Endothelial cell of hepatic sinusoid (primary cell): ENCODE measurements at regions not wholly inside any gene's neighbourhood (a gene's known extent, or its start where the extent isn't known, plus 50 kb on each side); places are given as distances from the start of the nearest gene placed in this dataset.

Experiments used
- in situ Hi-C: cut with HindIII; loops from 2 replicates; pipeline ENCODE4 v1.10.0; 2017; ENCODE audit warnings: low sequenced_read_pairs

DNA sequence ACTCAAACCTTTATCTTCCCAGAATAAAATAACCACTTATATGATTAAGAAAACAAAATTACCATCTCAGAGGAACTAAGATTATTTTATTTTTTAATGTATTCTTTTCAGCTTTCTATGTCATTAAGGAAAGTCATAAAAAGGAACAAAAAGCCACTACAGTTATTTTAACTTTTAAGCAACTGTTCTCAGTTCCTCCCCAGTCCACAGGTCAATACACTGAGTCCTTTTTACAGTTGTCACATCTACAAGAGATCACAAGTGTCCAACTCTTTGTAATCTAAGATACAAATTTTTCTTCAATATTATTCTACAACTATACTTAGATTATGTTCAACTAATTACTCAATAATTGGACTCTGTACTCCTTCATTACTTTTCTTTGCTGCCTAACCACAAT, 782.8 kb upstream of the ACO1 start:
- in situ Hi-C loops = no loop called here

DNA sequence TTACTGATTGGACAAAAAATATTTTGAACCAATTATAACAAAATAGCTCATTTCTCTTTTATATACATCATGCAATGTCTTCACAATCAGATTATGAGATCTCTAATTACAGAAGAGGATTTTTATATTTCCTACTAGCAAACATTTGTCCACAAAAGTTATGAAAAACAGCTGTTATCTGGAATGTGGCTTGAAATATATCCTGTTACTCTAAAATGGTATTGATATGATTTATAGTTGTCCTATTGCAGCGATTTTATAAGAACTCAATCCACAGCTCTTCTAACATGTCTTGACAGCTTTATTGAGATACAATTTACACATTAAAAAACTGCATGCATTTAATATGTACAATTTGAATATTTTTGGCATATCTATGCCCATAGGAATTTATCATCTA, 779.9 kb upstream of the ACO1 start:
- in situ Hi-C loops = no loop called here

- in situ Hi-C loops = no loop called here
These were observed 779.3 kb upstream of the ACO1 start for GRCh38 chr9:31605164-31605563.

DNA sequence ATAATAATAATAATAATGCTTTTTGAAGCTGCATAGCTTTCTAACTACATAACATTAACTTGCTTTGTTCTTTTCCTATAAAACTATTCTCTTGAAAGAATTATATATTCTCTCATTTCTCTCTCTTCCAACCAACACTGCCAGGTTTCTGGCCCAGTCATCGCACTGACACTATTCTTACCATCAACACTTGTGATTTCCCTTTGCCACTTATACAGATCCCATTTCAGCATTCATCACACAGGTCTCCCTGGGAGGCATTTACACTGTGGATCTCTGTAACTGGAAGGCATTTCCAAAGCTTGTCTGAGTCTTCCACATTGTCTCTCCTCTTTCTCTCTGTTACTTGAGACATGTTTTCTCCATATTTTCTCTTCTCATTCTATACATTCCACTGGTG, 777.8 kb upstream of the ACO1 start:
- in situ Hi-C loops = no loop called here

DNA sequence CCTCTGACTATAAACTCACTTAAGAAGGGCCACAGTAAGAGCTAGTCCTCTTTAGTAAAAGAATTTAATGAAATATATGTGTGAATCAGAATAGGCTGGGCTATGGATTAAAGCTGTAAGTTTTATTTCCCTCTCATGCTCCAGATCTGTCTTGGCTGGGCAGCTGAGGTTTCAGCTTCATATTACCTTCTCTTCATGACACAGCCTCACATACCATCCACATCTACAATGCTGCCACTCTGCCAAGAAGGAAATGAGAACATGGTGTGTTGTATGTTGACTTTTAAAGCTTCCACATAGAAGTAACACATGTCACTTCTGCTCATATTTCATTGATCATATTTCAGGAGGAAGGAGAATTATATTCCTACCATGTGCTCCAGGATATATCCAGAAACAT, 776.0 kb upstream of the ACO1 start:
- in situ Hi-C loops = no loop called here

DNA sequence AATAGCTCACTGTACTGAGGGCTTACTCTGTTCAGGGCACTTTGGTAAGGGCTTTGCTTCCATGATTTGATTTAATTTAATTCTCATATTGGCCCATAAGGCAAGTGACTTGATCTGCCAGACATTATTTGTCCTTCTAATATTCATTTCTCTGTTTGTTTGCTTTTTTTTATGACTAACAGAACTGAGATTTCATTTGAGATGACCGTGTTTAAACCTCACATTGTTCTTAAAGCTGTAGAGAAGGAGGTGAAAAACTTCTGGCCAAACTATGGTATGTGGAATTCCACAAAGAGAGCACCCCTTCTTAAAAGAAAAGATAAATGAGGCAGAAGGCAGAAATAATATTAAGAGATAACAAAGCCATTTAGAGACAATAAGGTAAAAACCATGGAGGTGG, 775.6 kb upstream of the ACO1 start:
- in situ Hi-C loops = no loop called here

- in situ Hi-C loops = no loop called here
These were observed 772.0 kb upstream of the ACO1 start for GRCh38 chr9:31612336-31613030.

DNA sequence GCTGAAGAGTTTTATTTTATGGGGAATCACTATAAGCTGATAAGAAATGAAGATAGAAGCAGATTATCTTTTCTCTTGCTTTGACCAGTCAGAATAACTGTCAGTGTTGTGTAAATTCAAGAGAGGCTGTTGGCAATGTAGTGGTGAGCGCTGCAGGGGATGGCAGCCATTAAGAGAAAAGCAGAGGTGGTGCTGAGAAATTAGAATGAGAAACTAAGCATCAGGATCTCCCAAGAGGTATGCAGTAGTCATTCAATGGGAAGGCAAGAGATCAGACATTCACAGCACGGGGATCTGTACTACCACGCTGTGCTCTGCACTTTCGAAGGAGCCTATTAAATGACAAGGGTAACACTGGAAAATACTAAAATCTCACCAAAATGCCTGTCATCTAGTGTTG, 768.5 kb upstream of the ACO1 start:
- in situ Hi-C loops = no loop called here

GRCh38 chr9:31623511-31623910, 760.9 kb upstream of the ACO1 start:
- in situ Hi-C loops = no loop called here

- in situ Hi-C loops = no loop called here
These were observed 755.2 kb upstream of the ACO1 start for GRCh38 chr9:31629292-31629691.

GRCh38 chr9:31637265-31637664, 747.2 kb upstream of the ACO1 start:
- in situ Hi-C loops = no loop called here

DNA sequence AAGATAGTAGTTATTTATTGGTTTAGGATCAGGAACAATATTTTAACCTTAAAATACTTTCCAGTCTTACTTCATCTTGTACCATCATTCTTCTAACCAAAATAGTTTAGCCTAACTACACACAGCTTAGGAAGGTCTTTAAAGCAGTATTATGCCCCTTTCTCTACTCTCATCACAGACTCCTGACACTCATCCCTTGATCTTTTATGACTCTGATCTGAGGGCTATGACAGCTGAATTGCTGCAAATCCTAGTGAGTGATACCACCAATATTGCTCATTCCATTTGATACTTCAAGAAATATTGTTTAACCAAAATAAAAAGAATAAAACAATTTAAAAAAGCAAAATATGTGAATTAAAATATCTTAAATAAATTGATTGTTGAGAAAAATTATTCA, 746.6 kb upstream of the ACO1 start:
- in situ Hi-C loops = no loop called here

DNA sequence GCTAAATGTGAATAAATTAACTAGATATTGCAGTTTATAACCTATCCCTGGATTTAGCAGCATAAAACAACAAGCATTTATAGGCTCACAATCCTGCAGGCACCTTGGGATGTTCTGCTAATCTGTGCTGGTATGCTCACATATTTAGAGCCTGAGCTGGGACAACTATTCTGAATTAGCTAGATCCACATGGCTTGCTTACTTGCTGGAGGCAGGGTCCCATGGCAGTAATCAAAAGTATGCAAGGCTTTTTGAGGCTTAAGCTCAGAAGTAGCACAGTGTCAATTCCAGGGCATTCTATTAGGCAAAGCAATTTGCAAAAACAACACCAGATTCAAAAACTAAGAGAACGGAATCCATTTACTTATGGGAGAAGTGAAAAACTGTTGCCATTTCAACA, 745.0 kb upstream of the ACO1 start:
- in situ Hi-C loops = no loop called here

DNA sequence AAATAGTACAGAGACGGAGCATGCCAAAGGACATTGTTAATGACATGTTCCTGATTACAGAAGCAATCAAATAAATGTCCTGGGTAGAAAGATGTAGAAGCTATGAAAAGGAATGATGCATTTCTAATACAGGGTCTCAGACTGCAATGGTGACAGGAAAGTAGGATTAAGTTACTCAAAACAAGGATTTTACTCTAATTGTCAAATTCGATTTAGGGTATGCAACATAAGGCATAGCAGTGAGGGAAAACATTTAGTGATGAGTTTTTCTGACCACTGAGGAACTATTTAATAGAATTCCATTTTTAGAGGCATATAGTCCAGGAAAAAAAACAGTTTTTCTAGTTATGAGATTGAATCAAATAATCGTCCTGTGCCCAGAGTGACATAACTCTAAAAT, 715.1 kb upstream of the ACO1 start:
- in situ Hi-C loops = no loop called here

GRCh38 chr9:31671011-31671410, 713.4 kb upstream of the ACO1 start:
- in situ Hi-C loops = no loop called here

DNA sequence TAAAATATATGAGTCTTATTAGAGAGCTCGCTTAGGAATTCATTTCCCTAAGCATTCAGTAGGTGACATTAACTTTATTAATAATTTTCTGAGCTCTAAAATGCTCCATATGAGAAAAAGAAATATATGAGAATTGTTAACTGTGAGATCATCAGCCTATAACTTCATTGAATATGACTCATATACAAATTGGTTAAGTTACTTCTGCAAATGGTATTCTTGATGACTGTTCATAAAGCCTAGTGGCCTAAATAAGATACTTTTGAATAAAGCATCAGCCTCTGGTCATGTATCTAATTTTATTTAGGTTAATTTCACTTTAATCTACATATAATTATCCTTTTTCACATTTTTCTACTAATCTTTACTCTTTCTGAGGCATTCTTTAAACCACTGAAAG, 710.2 kb upstream of the ACO1 start:
- in situ Hi-C loops = no loop called here

DNA sequence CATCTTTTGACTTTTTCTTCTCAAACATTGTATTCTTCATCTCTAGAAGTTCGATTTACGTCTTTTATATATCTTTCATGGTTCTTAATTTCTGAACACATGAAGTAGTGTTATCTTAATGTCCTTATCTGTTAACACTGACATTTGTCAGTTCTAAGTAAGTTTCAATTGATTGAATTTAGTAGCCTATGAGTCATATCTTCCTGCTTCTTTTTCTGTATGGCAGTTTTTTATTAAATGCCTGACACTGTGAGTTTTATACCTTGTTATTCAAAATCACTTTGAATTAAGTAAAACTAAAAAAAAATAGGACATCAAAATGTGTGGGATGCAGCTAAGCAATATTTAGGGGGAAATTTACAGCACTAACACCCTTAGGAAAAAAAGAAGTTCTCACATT, 707.0 kb upstream of the ACO1 start:
- in situ Hi-C loops = no loop called here

- in situ Hi-C loops = no loop called here
These were observed 706.6 kb upstream of the ACO1 start for GRCh38 chr9:31677877-31678276.

- in situ Hi-C loops = no loop called here
These were observed 701.3 kb upstream of the ACO1 start for GRCh38 chr9:31683116-31683515.

GRCh38 chr9:31697956-31698355, 686.5 kb upstream of the ACO1 start:
- in situ Hi-C loops = no loop called here

DNA sequence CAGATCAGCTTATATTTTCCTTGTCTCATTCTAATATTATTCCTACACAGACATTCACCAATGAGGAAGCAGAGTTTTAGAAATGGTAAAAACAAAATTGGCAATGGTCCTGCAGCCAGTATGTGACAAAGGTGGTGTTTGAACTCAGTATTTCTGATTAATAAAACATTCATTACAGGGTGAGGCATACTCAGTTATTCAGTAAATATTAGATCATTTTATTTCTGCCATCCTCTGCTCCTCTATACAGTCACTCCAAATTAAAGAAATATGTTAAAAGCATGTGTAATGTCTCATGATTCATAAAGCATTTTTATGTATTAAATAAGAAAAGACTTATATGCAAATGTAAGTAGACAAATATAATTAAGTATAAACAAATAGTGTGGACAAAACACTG, 684.6 kb upstream of the ACO1 start:
- in situ Hi-C loops = no loop called here

DNA sequence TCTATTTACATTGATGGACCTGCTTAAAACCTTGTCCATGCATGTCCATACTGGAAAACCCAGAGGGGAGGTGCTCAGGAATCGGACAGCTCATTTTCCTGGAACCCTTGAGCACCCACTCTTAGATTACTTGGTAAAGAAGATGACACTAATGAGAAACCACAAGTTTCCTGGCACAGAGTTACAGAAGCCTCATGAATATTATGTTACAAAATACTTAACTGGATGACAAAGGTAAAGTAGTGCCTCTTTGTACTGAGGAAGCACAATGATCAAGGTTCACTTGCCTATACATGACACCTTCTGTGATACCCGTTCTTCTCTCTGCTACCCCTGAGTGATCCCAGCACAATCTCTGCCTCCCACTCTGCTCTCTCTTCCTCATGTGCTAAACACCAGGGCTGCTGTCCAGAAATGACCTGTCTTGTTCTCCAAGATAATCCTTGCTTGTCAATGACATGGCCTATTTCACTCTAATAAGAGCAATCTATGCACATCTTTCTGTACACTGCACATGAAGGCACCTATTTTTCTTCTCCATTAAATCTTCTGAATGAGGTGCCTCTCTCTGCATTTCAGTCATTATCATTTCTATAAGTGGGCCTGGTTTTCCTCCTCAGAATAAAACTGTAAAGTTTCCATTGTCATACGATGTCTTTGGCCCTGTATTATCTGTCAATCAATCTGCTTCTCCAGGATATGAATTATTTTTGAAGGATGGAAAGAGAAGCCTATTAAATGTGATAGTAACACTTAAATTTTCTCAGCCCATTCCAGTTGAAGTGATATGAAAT, 684.0 kb upstream of the ACO1 start:
- in situ Hi-C loops = no loop called here

DNA sequence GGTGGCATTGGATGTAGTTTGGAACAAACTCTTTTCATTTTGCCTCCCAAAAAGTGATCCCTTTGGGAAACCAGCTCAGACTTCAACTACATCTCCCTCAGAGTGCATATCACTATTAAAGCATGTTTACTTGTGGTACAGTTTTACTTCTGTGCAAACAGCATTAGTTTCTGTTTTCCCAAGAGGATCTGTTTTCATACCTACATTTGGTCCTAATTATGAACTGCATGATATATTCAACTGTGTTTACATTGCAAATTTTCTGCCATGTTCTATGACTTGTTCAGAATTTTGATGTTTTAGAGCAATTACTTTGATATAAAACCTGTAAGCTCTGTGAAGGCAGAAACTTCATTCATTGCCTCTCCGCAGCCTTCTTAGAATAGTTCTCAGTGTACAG, 681.5 kb upstream of the ACO1 start:
- in situ Hi-C loops = no loop called here
